ENCODE measurements at regions not wholly inside any gene's neighbourhood (a gene's known extent, or its start where the extent isn't known, plus 50 kb on each side); places are given as distances from the start of the nearest gene placed in this dataset.

DNA sequence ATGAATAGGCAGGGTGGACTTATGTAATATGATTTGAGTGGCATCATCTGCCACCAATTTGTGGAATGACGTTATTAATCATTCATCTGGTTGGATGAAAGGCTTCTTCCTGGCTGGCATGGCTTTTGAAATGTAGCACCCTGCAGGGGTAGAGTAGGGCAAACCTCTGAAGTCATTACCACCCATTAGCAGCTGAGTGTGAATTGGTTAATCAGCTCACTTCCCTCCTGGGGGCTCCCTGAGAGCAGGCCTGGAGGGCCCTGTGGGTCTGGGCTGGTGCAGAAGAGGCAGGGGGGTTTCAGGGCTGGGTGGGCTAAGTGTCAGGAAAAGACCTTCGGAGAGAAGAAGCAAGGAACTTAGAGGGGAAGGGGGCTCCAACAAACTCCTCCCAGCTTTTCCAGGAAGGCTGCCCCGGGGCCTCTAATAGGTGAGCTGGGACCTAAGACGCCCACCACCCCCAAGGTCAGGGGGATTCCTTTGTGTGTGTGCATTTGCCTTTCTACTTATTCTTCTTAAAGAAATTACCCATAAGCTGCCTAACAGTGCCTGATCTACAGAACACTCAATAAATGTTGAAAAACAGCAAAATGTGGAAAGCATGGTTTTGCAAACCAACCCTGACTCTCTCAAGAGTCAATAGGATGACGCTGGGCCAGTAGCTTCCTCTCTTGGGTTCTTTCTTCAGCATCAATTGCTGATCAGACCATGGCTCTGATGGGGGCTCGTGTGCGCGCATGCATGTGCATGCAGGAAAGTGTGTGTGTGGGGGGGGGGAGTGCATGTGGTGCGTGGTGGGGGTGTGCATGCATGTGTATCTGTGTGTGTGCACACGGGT lies 49.7 kb upstream of the ZNF516 start:
- Mint-ChIP-seq H3K4me3 (no peak overlapping the region), H3K27ac (no peak overlapping the region), H3K9me3 (peaks cover 11% of the 10 kb centered on the region), H3K4me1 (peaks cover 31% of the 10 kb centered on the region), H3K27me3 (ENCODE audit: low read depth) (no peaks in the 10 kb centered on the region), H3K36me3 (no peaks in the 10 kb centered on the region)
- DNase-seq (ENCODE audit: low spot score) (no peak), ATAC-seq (no peak; the same call in 1 of the 2 replicates)
- POLR2A ChIA-PET, result no interaction called here
- TF ChIP-seq OVOL2 (CRISPR knock-in tag; IDR thresholded peaks at IDR 0.05; ENCODE audit: borderline replicate concordance) (no peak), HMGA2 (CRISPR knock-in tag; IDR thresholded peaks at IDR 0.05) (no peak), GABPB1 (CRISPR knock-in tag; IDR thresholded peaks at IDR 0.05) (no peak), ZBTB43 (CRISPR knock-in tag; IDR thresholded peaks at IDR 0.05) (no peak), TCF7 (CRISPR knock-in tag; IDR thresholded peaks at IDR 0.05; ENCODE audit: low read depth) (no peak), GTF2I (CRISPR knock-in tag; conservative IDR thresholded peaks at IDR 0.05) (no peak), STAT6 (CRISPR knock-in tag; conservative IDR thresholded peaks at IDR 0.05; ENCODE audit: low read depth) (no peak), EMX1 (CRISPR knock-in tag; IDR thresholded peaks at IDR 0.05) (no peak), ZNF232 (CRISPR knock-in tag; IDR thresholded peaks at IDR 0.05) (no peak)
- TF ChIP-seq, protein P1, sequence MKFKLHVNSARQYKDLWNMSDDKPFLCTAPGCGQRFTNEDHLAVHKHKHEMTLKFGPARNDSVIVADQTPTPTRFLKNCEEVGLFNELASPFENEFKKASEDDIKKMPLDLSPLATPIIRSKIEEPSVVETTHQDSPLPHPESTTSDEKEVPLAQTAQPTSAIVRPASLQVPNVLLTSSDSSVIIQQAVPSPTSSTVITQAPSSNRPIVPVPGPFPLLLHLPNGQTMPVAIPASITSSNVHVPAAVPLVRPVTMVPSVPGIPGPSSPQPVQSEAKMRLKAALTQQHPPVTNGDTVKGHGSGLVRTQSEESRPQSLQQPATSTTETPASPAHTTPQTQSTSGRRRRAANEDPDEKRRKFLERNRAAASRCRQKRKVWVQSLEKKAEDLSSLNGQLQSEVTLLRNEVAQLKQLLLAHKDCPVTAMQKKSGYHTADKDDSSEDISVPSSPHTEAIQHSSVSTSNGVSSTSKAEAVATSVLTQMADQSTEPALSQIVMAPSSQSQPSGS (CRISPR knock-in tag; IDR thresholded peaks at IDR 0.05; ENCODE audit: borderline replicate concordance, low read depth), result no peak
- TF ChIP-seq, protein P2, sequence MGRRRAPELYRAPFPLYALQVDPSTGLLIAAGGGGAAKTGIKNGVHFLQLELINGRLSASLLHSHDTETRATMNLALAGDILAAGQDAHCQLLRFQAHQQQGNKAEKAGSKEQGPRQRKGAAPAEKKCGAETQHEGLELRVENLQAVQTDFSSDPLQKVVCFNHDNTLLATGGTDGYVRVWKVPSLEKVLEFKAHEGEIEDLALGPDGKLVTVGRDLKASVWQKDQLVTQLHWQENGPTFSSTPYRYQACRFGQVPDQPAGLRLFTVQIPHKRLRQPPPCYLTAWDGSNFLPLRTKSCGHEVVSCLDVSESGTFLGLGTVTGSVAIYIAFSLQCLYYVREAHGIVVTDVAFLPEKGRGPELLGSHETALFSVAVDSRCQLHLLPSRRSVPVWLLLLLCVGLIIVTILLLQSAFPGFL (CRISPR knock-in tag; IDR thresholded peaks at IDR 0.05; ENCODE audit: borderline replicate concordance), result no peak
- TF ChIP-seq, protein P3, sequence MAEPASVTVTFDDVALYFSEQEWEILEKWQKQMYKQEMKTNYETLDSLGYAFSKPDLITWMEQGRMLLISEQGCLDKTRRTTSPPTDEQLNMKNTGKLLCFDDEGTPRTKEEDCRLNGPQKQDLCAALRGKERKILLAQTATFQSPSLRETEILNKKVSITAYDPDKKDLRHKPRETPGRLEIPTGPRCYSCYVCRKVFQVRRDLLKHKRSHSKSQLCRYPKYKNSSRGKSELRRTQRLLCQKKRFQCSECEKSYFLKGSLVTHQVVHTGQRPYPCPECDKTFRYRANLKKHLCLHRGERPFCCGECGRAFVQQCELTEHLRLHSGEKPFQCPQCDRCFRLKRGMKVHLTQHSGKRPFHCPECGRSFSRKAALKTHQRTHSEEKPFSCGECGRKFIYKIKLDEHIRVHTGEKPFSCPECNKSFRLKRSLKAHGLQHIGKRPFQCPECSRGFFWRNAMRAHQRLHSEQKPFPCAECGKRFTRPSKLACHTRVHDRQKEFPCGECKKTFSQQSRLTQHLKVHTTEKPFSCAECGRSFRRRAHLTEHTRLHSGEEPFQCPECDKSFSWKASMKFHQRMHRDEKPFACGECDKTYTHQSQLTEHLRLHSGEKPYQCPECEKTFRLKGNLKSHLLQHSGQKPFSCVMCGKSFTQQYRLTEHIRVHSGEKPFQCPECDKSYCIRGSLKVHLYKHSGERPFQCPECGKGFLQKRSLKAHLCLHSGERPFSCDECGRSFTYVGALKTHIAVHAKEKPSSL (CRISPR knock-in tag; conservative IDR thresholded peaks at IDR 0.05), result no peak
- CTCF ChIA-PET, result interaction anchor here (0.8 kb wide), 1 partner anchor 164 kb away, joined by 3 read pairs; no protein-coding TSS in a partner anchor
